A673 (cell line): ENCODE measurements at regions not wholly inside any gene's neighbourhood (a gene's known extent, or its start where the extent isn't known, plus 50 kb on each side); places are given as distances from the start of the nearest gene placed in this dataset.

Experiments
- EZH2 ChIP-seq: fragments of 200-600 bp; sonication (generic); IDR thresholded peaks from 2 replicates; pipeline ENCODE4 v1.6.1; 2017; ENCODE audit warnings: borderline replicate concordance, low read depth, mild to moderate bottlenecking, mixed read lengths, antibody characterized with exemption, low read length; ENCODE audit not compliant: poor library complexity, severe bottlenecking
- TF ChIP-seq, protein P1 (sequence below): fragments of 300-800, 200-600 bp; sonication (generic); conservative IDR thresholded peaks from 2 replicates; pipeline ENCODE4 v1.5.1; 2017; ENCODE audit warnings: low read depth, mild to moderate bottlenecking, antibody characterized with exemption, low read length, moderate library complexity, mixed read lengths

- TF ChIP-seq, protein P1, sequence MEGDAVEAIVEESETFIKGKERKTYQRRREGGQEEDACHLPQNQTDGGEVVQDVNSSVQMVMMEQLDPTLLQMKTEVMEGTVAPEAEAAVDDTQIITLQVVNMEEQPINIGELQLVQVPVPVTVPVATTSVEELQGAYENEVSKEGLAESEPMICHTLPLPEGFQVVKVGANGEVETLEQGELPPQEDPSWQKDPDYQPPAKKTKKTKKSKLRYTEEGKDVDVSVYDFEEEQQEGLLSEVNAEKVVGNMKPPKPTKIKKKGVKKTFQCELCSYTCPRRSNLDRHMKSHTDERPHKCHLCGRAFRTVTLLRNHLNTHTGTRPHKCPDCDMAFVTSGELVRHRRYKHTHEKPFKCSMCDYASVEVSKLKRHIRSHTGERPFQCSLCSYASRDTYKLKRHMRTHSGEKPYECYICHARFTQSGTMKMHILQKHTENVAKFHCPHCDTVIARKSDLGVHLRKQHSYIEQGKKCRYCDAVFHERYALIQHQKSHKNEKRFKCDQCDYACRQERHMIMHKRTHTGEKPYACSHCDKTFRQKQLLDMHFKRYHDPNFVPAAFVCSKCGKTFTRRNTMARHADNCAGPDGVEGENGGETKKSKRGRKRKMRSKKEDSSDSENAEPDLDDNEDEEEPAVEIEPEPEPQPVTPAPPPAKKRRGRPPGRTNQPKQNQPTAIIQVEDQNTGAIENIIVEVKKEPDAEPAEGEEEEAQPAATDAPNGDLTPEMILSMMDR, result no peak
- TF ChIP-seq EZH2, result no peak
Observed at GRCh38 chr2:14363976-14364375, 268.5 kb upstream of the LRATD1 start.
